ENCODE measurements at regions not wholly inside any gene's neighbourhood (a gene's known extent, or its start where the extent isn't known, plus 50 kb on each side); places are given as distances from the start of the nearest gene placed in this dataset.

DNA sequence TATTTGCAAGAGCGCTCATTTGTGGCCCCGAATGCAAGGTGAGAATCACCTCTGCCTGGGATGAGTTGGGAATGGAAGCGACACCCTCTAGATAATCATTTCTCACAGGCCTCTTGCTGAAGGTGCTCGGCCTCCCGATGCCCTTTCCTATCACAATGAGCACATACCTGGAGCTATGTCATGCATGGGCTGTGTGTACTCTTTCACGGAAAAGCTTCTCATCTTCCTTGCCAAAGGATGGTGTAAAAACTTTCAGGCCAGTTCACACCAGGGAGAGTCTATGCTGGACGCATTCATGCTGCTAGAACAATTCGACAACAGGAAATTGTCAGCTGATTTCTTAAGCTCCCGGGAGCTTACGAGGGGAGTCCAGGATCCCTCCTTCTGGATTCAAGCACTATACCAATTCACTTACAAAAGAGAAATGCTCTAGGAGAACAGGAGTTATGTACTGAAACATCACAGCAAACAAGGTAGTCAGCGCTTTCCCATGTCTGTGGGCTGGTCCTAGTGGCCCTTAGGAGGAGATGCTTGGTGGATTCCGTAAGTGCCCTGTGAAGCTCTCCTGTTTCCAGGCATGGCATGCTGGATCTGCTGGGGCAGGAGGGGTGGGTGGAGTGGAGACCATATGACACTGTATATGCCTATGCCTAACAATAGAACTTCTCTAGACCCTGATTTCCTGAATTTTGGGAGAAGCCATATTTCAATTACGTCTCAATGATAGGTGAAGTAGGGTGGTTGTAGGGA is 53.1 kb upstream of the B3GAT1 start (continued):
- TF ChIP-seq, protein P1, sequence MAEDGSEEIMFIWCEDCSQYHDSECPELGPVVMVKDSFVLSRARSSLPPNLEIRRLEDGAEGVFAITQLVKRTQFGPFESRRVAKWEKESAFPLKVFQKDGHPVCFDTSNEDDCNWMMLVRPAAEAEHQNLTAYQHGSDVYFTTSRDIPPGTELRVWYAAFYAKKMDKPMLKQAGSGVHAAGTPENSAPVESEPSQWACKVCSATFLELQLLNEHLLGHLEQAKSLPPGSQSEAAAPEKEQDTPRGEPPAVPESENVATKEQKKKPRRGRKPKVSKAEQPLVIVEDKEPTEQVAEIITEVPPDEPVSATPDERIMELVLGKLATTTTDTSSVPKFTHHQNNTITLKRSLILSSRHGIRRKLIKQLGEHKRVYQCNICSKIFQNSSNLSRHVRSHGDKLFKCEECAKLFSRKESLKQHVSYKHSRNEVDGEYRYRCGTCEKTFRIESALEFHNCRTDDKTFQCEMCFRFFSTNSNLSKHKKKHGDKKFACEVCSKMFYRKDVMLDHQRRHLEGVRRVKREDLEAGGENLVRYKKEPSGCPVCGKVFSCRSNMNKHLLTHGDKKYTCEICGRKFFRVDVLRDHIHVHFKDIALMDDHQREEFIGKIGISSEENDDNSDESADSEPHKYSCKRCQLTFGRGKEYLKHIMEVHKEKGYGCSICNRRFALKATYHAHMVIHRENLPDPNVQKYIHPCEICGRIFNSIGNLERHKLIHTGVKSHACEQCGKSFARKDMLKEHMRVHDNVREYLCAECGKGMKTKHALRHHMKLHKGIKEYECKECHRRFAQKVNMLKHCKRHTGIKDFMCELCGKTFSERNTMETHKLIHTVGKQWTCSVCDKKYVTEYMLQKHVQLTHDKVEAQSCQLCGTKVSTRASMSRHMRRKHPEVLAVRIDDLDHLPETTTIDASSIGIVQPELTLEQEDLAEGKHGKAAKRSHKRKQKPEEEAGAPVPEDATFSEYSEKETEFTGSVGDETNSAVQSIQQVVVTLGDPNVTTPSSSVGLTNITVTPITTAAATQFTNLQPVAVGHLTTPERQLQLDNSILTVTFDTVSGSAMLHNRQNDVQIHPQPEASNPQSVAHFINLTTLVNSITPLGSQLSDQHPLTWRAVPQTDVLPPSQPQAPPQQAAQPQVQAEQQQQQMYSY (CRISPR knock-in tag; IDR thresholded peaks at IDR 0.05), result no peak
- TF ChIP-seq, protein P2, sequence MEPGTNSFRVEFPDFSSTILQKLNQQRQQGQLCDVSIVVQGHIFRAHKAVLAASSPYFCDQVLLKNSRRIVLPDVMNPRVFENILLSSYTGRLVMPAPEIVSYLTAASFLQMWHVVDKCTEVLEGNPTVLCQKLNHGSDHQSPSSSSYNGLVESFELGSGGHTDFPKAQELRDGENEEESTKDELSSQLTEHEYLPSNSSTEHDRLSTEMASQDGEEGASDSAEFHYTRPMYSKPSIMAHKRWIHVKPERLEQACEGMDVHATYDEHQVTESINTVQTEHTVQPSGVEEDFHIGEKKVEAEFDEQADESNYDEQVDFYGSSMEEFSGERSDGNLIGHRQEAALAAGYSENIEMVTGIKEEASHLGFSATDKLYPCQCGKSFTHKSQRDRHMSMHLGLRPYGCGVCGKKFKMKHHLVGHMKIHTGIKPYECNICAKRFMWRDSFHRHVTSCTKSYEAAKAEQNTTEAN (CRISPR knock-in tag; IDR thresholded peaks at IDR 0.05), result no peak
- no peak for TF ChIP-seq ZNF416 (CRISPR knock-in tag; IDR thresholded peaks at IDR 0.05)

DNA sequence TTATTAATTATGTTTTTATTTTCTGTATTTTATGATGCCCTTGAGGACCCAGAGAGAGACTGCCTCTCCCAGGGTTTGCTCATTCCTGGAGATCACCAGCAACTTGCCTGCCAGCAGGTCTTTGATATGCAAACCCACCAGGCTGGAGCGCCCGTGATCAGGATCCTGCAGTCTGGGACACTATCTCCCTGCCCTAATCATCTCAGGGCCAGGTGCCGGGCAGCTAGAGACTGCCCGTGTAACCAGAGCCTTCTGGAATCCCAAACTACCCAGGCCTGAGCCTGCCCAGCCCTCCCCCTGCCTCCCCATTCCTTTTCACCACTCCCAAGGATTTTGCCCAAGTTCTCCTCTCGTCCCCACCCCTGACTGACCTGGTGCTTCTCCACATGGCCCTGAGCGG is 52.2 kb upstream of the B3GAT1 start:
- H3K9me3 Mint-ChIP-seq, result no peaks in the 10 kb centered on the region
- CTCF ChIA-PET, result no interaction called here
- peak; percentile 60 for ATAC-seq
- peaks cover 26% of the 10 kb centered on the region for H3K4me1 Mint-ChIP-seq
- H3K27ac Mint-ChIP-seq, result no peak overlapping the region
- DNase-seq (ENCODE audit: low spot score), result peak; percentile 55
- no peak for TF ChIP-seq NR2C2 (CRISPR knock-in tag; IDR thresholded peaks at IDR 0.05)
- TF ChIP-seq TP53 (CRISPR knock-in tag; IDR thresholded peaks at IDR 0.05), result no peak
- TF ChIP-seq MYBL2 (CRISPR knock-in tag; IDR thresholded peaks at IDR 0.05), result no peak
- TF ChIP-seq TEAD4 (CRISPR knock-in tag; IDR thresholded peaks at IDR 0.05), result no peak
- no peak for TF ChIP-seq FOXJ3 (CRISPR knock-in tag; IDR thresholded peaks at IDR 0.05; ENCODE audit: borderline replicate concordance)
- TF ChIP-seq ZNF416 (CRISPR knock-in tag; IDR thresholded peaks at IDR 0.05), result no peak
- TF ChIP-seq, protein P3, sequence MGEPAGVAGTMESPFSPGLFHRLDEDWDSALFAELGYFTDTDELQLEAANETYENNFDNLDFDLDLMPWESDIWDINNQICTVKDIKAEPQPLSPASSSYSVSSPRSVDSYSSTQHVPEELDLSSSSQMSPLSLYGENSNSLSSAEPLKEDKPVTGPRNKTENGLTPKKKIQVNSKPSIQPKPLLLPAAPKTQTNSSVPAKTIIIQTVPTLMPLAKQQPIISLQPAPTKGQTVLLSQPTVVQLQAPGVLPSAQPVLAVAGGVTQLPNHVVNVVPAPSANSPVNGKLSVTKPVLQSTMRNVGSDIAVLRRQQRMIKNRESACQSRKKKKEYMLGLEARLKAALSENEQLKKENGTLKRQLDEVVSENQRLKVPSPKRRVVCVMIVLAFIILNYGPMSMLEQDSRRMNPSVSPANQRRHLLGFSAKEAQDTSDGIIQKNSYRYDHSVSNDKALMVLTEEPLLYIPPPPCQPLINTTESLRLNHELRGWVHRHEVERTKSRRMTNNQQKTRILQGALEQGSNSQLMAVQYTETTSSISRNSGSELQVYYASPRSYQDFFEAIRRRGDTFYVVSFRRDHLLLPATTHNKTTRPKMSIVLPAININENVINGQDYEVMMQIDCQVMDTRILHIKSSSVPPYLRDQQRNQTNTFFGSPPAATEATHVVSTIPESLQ (CRISPR knock-in tag; IDR thresholded peaks at IDR 0.05), result no peak
- no peak for TF ChIP-seq KAT7 (CRISPR knock-in tag; IDR thresholded peaks at IDR 0.05; ENCODE audit: borderline replicate concordance)
- no peak for TF ChIP-seq MXD4 (CRISPR knock-in tag; IDR thresholded peaks at IDR 0.05; ENCODE audit: borderline replicate concordance)
- no peak for TF ChIP-seq NFE2L1 (CRISPR knock-in tag; IDR thresholded peaks at IDR 0.05)
- TF ChIP-seq ZNF219 (CRISPR knock-in tag; IDR thresholded peaks at IDR 0.05; ENCODE audit: borderline replicate concordance), result no peak
- TF ChIP-seq HMGA2 (CRISPR knock-in tag; IDR thresholded peaks at IDR 0.05), result no peak
- no peak for TF ChIP-seq ZNF263 (CRISPR knock-in tag; IDR thresholded peaks at IDR 0.05; ENCODE audit: low read depth)
- no peak for TF ChIP-seq ZNF138 (CRISPR knock-in tag; conservative IDR thresholded peaks at IDR 0.05)
- POLR2A ChIA-PET, result no interaction called here
- H3K36me3 Mint-ChIP-seq, result no peaks in the 10 kb centered on the region
- no peak overlapping the region for H3K4me3 Mint-ChIP-seq
- H3K27me3 Mint-ChIP-seq (ENCODE audit: low read depth), result peaks cover 43% of the 10 kb centered on the region

DNA sequence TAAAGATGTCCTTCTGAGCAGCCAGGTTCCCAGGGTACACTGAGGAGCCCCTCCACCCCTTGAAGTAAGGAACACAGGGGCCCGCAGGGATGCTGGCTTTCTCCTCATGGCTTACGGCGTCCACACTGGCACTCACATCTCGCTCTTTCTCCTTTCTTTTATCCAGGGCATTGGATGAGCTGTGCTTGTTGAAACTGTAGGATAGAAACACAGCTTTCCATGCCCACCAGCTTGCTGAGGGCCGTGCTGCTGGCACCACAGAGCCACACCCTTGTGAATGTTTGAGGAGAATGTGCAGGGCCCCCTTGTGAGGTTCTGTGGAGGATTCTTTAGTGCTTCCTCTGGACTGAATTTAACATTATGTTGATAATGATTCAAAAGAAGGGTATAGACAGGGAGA is 51.7 kb upstream of the B3GAT1 start:
- POLR2A ChIA-PET, result no interaction called here
- Mint-ChIP-seq H3K27me3 (ENCODE audit: low read depth) (peaks cover 38% of the 10 kb centered on the region), H3K27ac (no peak overlapping the region), H3K4me1 (peaks cover 26% of the 10 kb centered on the region), H3K4me3 (no peak overlapping the region), H3K9me3 (no peaks in the 10 kb centered on the region), H3K36me3 (no peaks in the 10 kb centered on the region)
- CTCF ChIA-PET, result no interaction called here
- TF ChIP-seq JAZF1 (CRISPR knock-in tag; IDR thresholded peaks at IDR 0.05) (no peak), GTF2I (CRISPR knock-in tag; conservative IDR thresholded peaks at IDR 0.05) (no peak), RORB (CRISPR knock-in tag; IDR thresholded peaks at IDR 0.05) (no peak), ZNF317 (CRISPR knock-in tag; IDR thresholded peaks at IDR 0.05; ENCODE audit: borderline replicate concordance, low read depth) (no peak), ELF4 (CRISPR knock-in tag; IDR thresholded peaks at IDR 0.05; ENCODE audit: low read depth) (no peak), PRRX2 (CRISPR knock-in tag; IDR thresholded peaks at IDR 0.05) (no peak), SMAD3 (CRISPR knock-in tag; IDR thresholded peaks at IDR 0.05; ENCODE audit: borderline replicate concordance) (no peak), CREM (CRISPR knock-in tag; IDR thresholded peaks at IDR 0.05) (no peak)
- TF ChIP-seq, protein P4, sequence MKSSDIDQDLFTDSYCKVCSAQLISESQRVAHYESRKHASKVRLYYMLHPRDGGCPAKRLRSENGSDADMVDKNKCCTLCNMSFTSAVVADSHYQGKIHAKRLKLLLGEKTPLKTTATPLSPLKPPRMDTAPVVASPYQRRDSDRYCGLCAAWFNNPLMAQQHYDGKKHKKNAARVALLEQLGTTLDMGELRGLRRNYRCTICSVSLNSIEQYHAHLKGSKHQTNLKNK (CRISPR knock-in tag; IDR thresholded peaks at IDR 0.05), result no peak
- TF ChIP-seq, protein P5, sequence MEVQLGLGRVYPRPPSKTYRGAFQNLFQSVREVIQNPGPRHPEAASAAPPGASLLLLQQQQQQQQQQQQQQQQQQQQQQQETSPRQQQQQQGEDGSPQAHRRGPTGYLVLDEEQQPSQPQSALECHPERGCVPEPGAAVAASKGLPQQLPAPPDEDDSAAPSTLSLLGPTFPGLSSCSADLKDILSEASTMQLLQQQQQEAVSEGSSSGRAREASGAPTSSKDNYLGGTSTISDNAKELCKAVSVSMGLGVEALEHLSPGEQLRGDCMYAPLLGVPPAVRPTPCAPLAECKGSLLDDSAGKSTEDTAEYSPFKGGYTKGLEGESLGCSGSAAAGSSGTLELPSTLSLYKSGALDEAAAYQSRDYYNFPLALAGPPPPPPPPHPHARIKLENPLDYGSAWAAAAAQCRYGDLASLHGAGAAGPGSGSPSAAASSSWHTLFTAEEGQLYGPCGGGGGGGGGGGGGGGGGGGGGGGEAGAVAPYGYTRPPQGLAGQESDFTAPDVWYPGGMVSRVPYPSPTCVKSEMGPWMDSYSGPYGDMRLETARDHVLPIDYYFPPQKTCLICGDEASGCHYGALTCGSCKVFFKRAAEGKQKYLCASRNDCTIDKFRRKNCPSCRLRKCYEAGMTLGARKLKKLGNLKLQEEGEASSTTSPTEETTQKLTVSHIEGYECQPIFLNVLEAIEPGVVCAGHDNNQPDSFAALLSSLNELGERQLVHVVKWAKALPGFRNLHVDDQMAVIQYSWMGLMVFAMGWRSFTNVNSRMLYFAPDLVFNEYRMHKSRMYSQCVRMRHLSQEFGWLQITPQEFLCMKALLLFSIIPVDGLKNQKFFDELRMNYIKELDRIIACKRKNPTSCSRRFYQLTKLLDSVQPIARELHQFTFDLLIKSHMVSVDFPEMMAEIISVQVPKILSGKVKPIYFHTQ (CRISPR knock-in tag; IDR thresholded peaks at IDR 0.05), result no peak
- DNase-seq (ENCODE audit: low spot score) (no peak), ATAC-seq (no peak)

Data from WTC11 (cell line).